Stimulated activated memory B cell treated with anti-CD40 and anti-IgM and Interleukin-4, amounts not matched to agents 10 μg/mL and 1 μg/mL and 100 μg/mL, for 72 hours (primary cell): ENCODE measurements at regions not wholly inside any gene's neighbourhood (a gene's known extent, or its start where the extent isn't known, plus 50 kb on each side); places are given as distances from the start of the nearest gene placed in this dataset.

ENCODE experiments used
- ATAC-seq: fragments of 150-1000 bp; cut with Tn5 transposase; 2 replicates; pipeline ENCODE4 v1.10.0; 2021
- H3K27ac Mint-ChIP-seq: one replicate; pipeline ENCODE4 v1.8.0; 2022; ENCODE audit warnings: mild to moderate bottlenecking, mixed read lengths
- H3K27me3 Mint-ChIP-seq: one replicate; pipeline ENCODE4 v1.8.0; 2022; ENCODE audit warnings: mixed read lengths
- H3K36me3 Mint-ChIP-seq: one replicate; pipeline ENCODE4 v1.8.0; 2022; ENCODE audit warnings: mixed read lengths
- H3K4me1 Mint-ChIP-seq: one replicate; pipeline ENCODE4 v1.8.0; 2022; ENCODE audit warnings: mixed read lengths
- H3K4me3 Mint-ChIP-seq: one replicate; pipeline ENCODE4 v1.8.0; 2022; ENCODE audit warnings: mild to moderate bottlenecking, moderate library complexity, mixed read lengths
- H3K9me3 Mint-ChIP-seq: one replicate; pipeline ENCODE4 v1.8.0; 2022; ENCODE audit warnings: mixed read lengths

DNA sequence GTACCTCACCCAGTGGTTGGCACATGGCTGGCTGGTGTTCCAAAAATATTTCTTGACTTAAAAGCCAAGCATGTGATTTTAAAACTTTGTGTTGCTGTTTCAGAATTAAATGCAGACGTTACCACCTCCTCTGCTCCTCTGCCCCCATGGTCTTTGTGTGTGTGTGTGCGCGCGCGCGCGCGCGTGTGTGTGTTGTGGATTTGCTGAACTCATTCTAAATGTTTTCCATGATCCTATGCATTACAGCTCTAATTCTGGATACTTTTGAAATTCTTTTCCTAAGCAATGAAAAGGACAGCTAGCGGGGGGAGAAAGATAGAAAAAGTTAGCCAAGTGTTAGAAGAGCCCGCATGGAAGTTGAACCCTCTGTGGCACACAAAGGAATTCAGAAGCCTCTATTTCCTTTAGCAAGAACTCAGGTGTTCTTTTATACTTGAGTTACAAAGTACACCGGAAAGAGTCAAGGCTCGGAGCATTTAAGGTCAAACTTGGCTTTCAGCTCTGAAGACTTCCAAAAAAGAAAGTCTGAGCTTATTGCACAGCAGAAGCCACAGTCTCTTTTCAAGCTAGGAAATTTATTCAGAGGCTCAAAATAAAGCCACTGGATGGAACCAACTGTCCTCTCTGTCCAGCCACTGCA, 350.5 kb upstream of the TBL1XR1 start:
- no peak for ATAC-seq
- H3K4me1 Mint-ChIP-seq, result peaks cover 14% of the 10 kb centered on the region
- H3K27ac Mint-ChIP-seq, result peak overlapping the region; percentile 31
- no peaks in the 10 kb centered on the region for H3K27me3 Mint-ChIP-seq
- H3K4me3 Mint-ChIP-seq, result no peak overlapping the region
- H3K36me3 Mint-ChIP-seq, result no peaks in the 10 kb centered on the region
- no peaks in the 10 kb centered on the region for H3K9me3 Mint-ChIP-seq

DNA sequence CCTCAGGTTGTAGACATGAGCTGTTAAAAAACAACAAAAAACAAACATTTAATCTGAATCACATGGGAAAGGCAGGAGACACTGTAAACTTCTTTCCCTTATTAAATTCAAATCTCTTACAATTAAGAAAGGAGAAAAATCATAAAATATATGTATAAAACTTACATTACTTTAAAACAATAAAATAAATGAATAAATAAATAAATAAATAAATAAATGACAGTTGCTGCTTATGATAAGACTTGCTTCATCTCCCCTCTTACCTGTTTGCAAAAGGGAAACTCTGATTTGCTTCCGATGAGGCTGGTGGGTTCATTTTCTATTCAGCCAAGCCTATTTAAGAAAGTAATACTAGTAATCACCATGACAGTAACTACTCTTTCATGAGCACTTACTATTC, 353.4 kb upstream of the TBL1XR1 start:
- H3K9me3 Mint-ChIP-seq, result no peaks in the 10 kb centered on the region
- H3K4me1 Mint-ChIP-seq, result peaks cover 17% of the 10 kb centered on the region
- H3K4me3 Mint-ChIP-seq, result no peak overlapping the region
- no peak for ATAC-seq
- H3K27ac Mint-ChIP-seq, result peak overlapping the region; percentile 73
- H3K27me3 Mint-ChIP-seq, result no peaks in the 10 kb centered on the region
- no peaks in the 10 kb centered on the region for H3K36me3 Mint-ChIP-seq

DNA sequence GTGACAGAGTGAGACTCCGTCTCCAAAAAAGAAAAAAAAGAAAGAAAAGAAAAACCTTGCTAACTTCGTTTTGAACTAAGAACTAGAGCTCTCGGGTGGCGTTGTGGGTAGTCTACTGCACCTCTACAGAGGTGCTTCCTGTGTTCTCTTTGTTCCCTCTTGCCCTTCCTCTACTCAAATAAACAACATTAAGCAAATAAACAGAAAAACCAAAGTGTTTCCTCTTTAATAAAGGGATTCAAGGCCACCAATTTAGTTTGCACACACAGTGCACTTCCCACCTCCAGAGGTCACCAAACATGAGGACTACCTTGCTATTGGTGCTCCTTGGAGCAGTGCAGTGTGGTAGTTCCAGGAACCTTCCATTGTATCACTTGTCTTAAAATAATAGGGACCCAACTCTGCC, 354.2 kb upstream of the TBL1XR1 start:
- ATAC-seq, result peak; percentile 62
- peaks cover 18% of the 10 kb centered on the region for H3K4me1 Mint-ChIP-seq
- peak overlapping the region; percentile 73 for H3K27ac Mint-ChIP-seq
- H3K9me3 Mint-ChIP-seq, result no peaks in the 10 kb centered on the region
- no peak overlapping the region for H3K4me3 Mint-ChIP-seq
- H3K27me3 Mint-ChIP-seq, result no peaks in the 10 kb centered on the region
- H3K36me3 Mint-ChIP-seq, result no peaks in the 10 kb centered on the region

DNA sequence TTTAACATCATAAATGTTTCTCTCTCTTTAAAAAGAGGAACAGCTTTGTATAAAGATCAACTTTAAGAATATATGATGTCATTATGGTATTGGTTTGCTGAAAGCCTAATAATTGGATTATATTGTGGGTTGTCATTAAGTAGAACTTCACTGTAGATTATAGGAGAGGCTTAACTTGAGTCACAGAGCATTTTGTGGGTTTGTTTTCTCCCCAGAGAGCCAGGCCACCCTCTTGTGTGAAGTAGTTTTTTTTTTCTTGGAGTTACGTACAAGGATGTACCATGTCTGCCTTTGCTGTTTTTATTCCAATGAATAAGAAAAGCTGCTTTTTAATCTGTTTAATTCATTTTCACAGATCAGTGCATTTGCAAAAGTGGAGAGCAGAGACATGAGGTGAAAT, 354.8 kb upstream of the TBL1XR1 start:
- Mint-ChIP-seq H3K27ac (peak overlapping the region; percentile 73), H3K4me3 (no peak overlapping the region), H3K4me1 (peaks cover 18% of the 10 kb centered on the region), H3K36me3 (no peaks in the 10 kb centered on the region), H3K9me3 (no peaks in the 10 kb centered on the region), H3K27me3 (no peaks in the 10 kb centered on the region)
- no peak for ATAC-seq

DNA sequence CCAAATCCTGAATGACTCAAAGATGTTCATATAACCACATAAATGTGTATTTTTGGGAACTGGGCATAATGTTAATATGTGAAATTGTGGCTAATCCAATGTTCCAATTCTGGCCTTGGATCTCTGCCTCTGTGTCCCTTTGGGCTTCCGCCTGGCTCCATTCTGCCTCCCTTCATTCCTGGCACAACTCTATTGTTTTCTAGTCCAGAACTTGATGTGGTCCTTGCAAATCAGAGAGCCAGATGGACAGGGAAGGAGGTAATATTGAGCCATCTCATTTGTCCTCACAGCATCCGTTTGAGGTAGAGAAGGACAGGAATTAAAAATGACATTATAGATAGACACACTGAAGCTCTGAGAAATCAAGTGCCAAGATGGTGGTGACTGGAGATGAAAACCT, 355.7 kb upstream of the TBL1XR1 start:
- H3K36me3 Mint-ChIP-seq, result no peaks in the 10 kb centered on the region
- H3K4me3 Mint-ChIP-seq, result no peak overlapping the region
- no peaks in the 10 kb centered on the region for H3K9me3 Mint-ChIP-seq
- ATAC-seq, result no peak
- H3K27me3 Mint-ChIP-seq, result no peaks in the 10 kb centered on the region
- peaks cover 18% of the 10 kb centered on the region for H3K4me1 Mint-ChIP-seq
- H3K27ac Mint-ChIP-seq, result no peak overlapping the region

DNA sequence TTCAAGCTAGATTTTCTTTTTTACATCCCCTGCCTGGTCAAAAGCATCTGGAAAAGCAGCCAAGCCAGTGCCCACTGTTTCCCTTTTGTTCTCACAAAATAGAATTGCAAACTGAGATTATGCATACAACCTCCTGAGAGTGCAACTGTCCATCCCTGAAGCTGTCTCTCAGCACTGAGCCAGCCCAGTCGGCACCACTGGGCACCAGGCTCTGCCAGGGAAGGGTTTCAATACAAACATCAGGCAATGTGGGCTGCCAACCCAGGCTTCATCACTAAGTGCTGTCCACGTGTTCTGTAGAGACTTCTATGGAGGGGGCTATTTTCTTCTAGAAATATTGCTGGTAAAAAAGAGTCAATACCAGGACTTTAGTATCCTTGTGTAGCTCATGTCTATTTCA, 356.3 kb upstream of the TBL1XR1 start:
- Mint-ChIP-seq H3K4me3 (no peak overlapping the region), H3K4me1 (peaks cover 18% of the 10 kb centered on the region), H3K27me3 (no peaks in the 10 kb centered on the region), H3K36me3 (no peaks in the 10 kb centered on the region), H3K27ac (no peak overlapping the region), H3K9me3 (no peaks in the 10 kb centered on the region)
- ATAC-seq, result no peak

DNA sequence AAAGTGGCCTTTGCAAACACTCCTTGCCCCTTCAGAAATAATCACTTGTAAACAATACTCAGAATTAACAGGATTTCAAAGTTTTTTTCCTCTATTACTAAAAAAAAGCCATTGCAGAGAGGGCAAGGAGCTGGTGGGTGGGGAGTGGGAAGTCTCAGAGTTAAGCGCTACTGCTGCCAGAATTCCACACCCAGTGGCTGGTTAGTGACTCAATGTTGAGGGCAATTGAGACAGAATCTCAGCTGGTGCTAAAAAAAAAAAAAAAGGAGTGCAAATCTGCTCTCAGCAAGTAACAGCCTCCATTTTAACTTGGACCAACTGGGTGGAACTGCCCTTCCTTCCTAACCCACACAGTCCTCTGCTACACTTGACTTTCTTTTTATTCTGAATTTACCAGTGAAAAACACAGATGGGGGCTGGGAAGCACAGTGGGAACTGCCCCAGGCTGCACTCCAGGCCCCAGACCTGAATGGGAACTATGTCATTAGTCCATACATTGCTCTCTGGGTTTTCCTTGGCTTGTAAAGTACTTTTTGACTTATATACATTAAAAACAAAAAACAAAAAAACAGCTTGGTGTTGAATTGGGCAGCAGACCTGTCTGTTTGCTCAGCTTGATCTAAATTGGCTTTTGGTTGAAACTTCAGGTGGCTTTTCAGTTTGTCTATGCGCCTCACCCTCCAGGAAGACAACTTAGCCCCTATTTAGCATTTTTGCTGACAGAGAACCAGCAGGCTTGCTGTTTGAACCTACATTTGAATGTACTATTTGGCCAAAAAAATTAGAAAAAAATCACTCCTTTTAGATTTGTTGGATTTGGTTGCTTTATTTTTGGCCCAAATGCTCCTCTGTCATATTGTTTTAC, 357.8 kb upstream of the TBL1XR1 start:
- Mint-ChIP-seq H3K36me3 (no peaks in the 10 kb centered on the region), H3K4me3 (no peak overlapping the region), H3K4me1 (peaks cover 18% of the 10 kb centered on the region), H3K9me3 (no peaks in the 10 kb centered on the region), H3K27ac (peak overlapping the region; percentile 37), H3K27me3 (no peaks in the 10 kb centered on the region)
- ATAC-seq, result no peak

DNA sequence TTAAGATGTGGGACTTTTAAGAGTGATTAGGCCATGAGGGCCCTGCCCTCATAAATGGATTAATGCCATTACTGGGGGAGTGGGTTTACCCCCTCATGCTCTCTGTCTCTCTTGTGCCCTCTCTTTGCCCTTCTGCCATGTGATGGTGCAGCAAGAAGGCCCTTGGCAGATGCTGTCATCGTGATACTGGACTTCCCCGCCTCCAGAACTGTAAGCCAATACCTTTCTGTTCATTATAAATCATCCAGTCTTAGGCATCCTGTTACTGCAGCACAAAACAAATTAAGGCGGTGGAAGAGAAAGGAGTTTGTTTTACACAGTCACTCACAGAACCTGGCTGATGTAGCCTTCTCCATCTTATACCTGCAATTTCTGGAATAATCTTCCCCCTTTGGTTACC, 360.3 kb upstream of the TBL1XR1 start:
- Mint-ChIP-seq H3K4me1 (peaks cover 4% of the 10 kb centered on the region), H3K4me3 (no peak overlapping the region), H3K36me3 (no peaks in the 10 kb centered on the region), H3K27me3 (no peaks in the 10 kb centered on the region), H3K27ac (no peak overlapping the region), H3K9me3 (no peaks in the 10 kb centered on the region)
- ATAC-seq, result no peak

DNA sequence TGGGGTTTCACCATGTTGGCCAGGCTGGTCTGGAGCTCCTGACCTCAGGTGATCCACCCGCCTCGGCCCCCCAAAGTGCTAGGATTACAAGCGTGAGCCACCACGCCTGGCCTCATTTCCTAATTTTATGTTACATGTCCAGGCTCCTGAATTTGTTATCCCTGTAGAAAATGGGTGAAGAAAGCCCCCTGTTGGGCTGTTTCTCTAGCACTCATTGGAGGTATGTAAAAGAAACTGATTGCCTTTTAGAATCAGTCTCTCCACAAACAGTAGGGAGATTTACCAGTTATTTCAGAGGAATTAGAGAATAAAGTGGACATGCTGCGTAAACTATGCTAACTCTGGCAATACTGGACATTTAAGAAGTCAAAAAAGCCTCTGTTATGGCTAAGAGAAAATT, 364.1 kb upstream of the TBL1XR1 start:
- H3K36me3 Mint-ChIP-seq, result no peaks in the 10 kb centered on the region
- no peaks in the 10 kb centered on the region for H3K9me3 Mint-ChIP-seq
- H3K4me1 Mint-ChIP-seq, result no peaks in the 10 kb centered on the region
- no peaks in the 10 kb centered on the region for H3K27me3 Mint-ChIP-seq
- no peak overlapping the region for H3K4me3 Mint-ChIP-seq
- ATAC-seq, result no peak
- no peak overlapping the region for H3K27ac Mint-ChIP-seq

DNA sequence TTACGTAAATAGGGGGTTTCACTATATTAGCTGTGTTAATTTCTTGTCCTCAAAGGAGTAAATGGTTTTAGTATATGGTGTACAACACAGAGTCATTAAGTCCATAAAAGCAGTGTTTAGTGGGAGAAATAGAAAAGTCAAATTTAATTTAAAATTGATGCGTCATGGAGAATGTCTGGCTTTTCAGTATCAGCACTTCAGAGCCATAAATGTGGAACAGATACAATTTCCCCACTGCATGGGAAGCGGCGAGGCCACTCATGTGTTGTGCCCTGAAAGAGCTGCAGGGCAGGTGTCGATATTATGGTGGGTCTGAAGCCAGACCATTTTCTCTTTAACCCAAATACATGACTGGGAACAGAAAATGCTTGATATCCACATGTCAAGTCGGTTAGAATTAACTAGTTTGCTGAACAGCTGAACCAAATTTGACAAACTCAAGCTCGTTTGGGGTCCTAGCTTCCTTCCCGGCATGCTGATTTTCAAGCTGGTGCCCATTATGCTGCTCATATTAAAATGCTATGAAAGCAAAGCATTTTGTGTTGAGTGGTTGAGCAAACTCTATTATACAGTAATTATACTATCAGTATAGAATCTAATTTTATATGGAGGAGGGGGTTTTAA, 364.6 kb upstream of the TBL1XR1 start:
- no peaks in the 10 kb centered on the region for H3K27me3 Mint-ChIP-seq
- H3K4me1 Mint-ChIP-seq, result no peaks in the 10 kb centered on the region
- no peaks in the 10 kb centered on the region for H3K36me3 Mint-ChIP-seq
- no peak for ATAC-seq
- no peak overlapping the region for H3K4me3 Mint-ChIP-seq
- H3K27ac Mint-ChIP-seq, result no peak overlapping the region
- H3K9me3 Mint-ChIP-seq, result no peaks in the 10 kb centered on the region

DNA sequence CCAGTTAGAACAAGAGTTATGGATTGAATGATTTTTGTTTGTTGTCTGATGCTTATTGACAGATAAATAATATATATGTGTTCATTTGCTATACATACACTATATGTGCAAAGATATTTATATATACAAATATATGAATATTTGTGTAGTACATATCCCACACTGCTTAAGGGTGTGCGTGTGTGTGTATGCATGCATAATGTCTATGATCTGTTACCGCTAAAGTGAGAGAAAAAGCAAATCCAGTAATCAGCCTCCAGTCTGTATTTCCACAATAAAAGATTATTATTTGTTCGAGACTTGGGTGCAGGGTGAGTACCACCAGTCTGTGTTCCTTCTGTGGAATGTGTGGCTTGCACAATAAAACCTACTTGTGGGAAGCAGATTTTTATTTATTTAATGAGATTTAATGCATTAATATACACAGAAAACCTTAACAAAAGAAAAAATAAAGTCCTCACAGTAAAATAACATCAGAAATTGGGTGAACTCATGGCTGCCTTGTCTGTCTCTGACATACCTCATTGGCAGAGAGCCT, 366.0 kb upstream of the TBL1XR1 start:
- H3K9me3 Mint-ChIP-seq, result no peaks in the 10 kb centered on the region
- H3K36me3 Mint-ChIP-seq, result no peaks in the 10 kb centered on the region
- H3K4me1 Mint-ChIP-seq, result no peaks in the 10 kb centered on the region
- H3K27me3 Mint-ChIP-seq, result no peaks in the 10 kb centered on the region
- no peak overlapping the region for H3K4me3 Mint-ChIP-seq
- no peak overlapping the region for H3K27ac Mint-ChIP-seq
- ATAC-seq, result no peak

DNA sequence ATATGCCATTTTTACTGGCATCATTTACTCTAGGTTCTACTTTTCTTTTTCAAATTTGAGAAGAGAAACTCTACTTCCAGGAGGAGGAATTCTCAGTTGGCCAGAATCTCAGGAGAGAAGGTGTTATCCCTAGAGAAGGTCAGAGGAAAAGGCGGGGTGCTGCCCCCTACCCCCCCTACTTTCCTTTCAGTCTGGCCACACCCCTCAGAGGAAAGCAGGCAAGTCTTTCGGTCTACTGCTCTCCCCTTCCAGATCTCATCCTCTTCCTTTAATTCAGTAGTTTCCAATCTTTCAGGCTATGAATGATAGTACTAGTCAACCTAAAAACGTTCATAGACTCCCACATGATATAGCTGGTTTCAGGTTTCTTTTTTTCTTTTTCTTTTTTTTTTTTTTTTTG, 366.5 kb upstream of the TBL1XR1 start:
- Mint-ChIP-seq H3K36me3 (no peaks in the 10 kb centered on the region), H3K4me3 (no peak overlapping the region), H3K27me3 (no peaks in the 10 kb centered on the region), H3K4me1 (no peaks in the 10 kb centered on the region), H3K9me3 (no peaks in the 10 kb centered on the region), H3K27ac (no peak overlapping the region)
- no peak for ATAC-seq

DNA sequence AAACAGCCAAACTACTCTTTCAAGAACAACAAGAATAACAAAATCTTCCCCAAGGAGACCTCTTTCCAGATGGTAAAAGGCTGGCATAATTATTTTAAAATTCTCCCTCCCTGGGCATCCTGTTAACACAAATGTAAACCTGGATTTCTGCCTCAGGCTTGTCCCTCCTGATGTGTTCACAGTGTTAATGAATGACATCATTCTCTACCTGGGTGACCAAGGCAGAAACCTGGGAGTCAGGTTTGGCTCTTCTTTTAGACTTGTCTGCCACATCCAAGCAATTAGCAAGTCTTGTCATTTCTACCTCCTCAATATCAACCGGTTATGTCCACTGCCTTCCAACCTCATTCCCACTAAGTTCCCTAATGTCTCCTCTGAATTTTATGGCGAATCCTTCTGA, 368.7 kb upstream of the TBL1XR1 start:
- Mint-ChIP-seq H3K4me1 (peaks cover 14% of the 10 kb centered on the region), H3K4me3 (no peak overlapping the region), H3K27me3 (no peaks in the 10 kb centered on the region), H3K9me3 (no peaks in the 10 kb centered on the region), H3K36me3 (no peaks in the 10 kb centered on the region), H3K27ac (peak overlapping the region; percentile 28)
- ATAC-seq, result no peak

DNA sequence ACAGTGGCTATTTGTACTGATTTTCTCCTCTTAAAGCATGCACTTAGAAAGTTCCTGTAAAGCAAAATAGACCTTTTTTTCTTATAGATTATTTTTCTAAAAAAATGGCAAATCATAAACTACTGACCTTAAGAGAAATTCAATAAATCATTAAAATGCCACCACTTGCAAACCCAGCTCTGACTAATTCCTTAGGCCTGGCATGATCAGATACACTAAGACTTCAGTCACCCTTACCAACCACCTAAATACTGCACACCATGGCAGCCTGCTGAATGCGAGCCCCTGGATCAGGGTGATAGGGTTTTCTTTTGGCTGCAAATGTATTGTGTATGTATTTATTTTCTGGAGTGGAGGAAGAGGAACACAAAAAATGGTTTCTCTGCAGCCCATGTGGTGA, 370.6 kb upstream of the TBL1XR1 start:
- Mint-ChIP-seq H3K36me3 (no peaks in the 10 kb centered on the region), H3K27me3 (no peaks in the 10 kb centered on the region), H3K9me3 (no peaks in the 10 kb centered on the region), H3K27ac (no peak overlapping the region), H3K4me1 (peaks cover 20% of the 10 kb centered on the region), H3K4me3 (no peak overlapping the region)
- no peak for ATAC-seq

DNA sequence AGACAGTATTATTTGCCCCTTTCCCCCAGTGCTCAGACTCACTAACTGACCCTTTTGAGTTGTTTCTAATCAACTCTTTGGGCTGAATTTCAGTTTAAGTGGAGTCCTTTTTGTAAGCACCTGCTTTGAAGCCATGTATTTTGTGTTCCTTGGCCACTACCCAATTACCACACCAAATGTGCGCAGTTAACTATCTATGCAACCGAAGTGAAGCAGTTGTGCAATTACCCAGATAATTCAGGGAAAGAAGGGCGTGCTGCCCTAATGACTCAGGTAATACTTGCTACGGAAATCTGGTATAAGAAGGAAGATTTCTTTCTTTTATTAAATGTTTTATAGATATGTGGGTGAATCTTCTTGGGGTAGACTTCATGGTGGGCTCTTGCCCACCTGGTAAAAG, 371.9 kb upstream of the TBL1XR1 start:
- Mint-ChIP-seq H3K4me3 (no peak overlapping the region), H3K27ac (no peak overlapping the region)

More for the DNA sequence above, 371.9 kb upstream of the TBL1XR1 start:
- Mint-ChIP-seq H3K9me3 (no peaks in the 10 kb centered on the region), H3K4me1 (peaks cover 20% of the 10 kb centered on the region), H3K27me3 (no peaks in the 10 kb centered on the region), H3K36me3 (no peaks in the 10 kb centered on the region)
- no peak for ATAC-seq
